ENCODE measurements at regions not wholly inside any gene's neighbourhood (a gene's known extent, or its start where the extent isn't known, plus 50 kb on each side); places are given as distances from the start of the nearest gene placed in this dataset.

DNA sequence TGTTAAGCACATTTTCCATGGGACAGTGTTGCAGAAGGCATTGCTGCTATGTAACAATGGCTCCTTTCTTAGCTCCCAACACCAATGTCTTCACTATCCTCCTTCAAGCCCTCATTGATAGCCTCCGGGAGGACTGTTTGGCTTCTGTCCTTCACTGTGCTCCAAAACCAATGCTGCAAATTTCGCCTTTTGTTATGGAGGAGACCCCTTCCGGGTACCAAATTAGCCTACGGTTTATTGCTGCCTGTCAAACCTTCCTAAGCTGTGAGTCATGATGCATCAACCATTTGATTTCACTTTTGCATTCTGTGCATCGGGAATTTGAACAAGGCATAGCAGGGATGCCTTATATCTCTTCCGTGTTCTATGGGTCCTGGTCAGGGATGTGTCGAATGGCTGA is 432.9 kb downstream of the GATA3 start:
- DNase-seq (ENCODE audit: low spot score) = no peak

- no peak for DNase-seq (ENCODE audit: low spot score)
Measured at GRCh38 chr10:8489232-8489631, 434.7 kb downstream of the GATA3 start.

GRCh38 chr10:8489823-8490222 is 435.3 kb downstream of the GATA3 start:
- DNase-seq (ENCODE audit: low spot score) = no peak

- DNase-seq (ENCODE audit: low spot score) = no peak
Measured at GRCh38 chr10:8498290-8498689, 443.8 kb downstream of the GATA3 start.

- DNase-seq (ENCODE audit: low spot score) = no peak
Measured at GRCh38 chr10:8498881-8499280, 444.4 kb downstream of the GATA3 start.

- no peak for DNase-seq (ENCODE audit: low spot score)
Measured at GRCh38 chr10:8499312-8499711, 444.8 kb downstream of the GATA3 start.

DNA sequence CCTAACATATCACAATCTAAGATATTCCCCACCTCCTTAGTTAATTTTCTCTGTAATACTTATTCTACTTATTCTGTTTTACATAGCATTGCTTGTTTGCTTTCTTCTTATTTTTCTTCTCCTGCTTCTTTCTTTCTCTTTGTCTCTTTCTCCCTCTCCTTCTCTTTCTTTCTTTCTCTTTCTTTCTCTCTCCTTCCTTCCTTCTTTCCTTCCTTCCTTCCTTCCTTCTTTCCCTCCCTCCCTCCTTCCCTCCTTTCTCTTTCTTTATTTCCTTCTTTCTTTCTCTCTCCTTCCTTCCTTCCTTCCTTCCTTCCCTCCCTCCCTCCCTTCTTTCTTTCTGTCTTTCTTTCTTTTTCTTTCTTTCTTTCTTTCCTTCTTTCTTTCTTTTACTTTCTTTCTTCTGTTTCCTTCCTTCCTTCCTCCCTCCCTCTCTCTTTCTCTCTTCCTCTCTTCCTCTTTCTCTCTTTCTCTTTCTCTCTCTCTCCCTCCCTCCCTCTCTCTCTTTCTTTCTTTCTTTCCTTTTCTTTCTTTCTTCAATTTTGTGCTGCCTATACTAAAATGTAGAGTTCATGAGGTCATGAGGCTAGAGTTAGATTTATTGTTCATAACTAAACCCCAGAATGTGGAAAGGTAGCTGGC is 445.4 kb downstream of the GATA3 start:
- DNase-seq (ENCODE audit: low spot score) = no peak

DNA sequence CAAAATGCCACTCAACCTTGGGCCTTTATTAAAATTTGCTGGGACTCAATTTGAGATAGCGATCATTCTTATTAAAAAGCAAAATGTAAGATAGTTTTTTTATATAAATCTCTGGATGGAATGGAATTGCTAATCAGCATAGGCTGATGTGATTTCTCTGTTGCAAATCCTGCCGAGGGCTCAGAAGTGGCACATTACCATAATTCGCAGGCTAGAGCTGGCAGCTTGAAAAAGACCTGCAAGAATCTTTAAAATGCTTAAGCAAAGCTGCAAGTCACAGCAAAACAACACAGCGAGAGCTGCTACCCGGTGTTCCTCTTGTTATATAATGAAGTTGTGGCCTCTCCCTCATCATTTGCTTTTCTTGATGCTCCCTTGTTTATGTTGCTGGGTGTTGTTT is 448.1 kb downstream of the GATA3 start:
- DNase-seq (ENCODE audit: low spot score) = no peak

DNA sequence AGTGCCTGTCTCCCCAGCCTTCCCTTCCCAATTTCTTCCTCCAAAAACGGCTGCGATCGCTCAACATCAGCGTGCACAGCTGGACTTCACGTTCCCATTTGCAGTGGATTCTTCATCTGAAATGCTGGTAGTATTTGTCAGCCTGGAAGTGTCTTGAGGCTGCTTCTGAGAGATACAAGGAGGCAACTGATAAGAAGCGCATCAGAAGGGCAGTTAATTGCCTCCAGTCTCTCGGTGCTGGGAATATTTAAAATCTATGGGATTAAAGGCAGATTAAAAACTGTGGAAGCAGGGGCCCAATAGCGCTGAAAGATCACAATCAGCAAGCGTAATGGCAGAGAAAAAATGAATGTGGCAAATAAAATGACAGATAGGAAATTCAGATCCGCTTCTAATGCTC is 450.0 kb downstream of the GATA3 start:
- no peak for DNase-seq (ENCODE audit: low spot score)

DNA sequence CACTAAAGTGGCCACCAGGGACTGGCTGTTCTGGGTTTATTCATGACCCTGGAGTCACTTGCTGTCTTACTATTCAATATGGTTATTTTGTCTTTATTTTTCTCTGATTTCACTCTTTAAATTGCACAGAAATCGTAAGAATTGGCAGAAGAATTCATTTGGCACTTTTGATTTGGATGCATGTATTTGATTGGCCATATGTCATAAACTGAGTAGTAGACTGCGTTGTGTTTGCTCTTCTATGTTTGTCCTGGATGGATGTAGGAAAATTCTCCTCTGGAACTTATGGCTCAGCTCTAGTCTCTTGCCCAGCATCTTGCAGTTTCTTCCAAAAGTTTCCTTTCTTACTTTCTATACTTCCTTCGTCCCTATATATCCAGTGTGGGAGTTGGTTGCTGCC is 452.7 kb downstream of the GATA3 start:
- DNase-seq (ENCODE audit: low spot score) = no peak

DNA sequence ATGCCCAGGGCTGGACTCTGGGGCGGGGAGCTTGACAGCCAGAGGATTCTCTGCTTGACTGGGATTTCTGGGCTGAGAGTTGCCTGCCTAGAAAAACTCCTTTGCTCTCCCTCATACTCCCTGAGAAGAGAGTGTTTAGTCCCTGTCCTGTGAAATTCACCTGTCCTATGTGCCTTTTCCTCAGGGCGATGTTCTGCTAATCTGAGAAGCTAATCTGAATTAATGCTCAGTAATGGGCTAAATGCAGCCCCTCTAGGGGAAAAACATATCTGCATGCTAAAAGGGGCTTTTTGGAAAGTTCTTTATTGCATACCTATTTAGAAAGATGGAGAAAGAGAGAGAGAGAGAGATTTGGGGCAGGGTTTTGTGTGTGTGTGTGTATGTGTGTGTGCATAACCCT is 454.4 kb downstream of the GATA3 start:
- no peak for DNase-seq (ENCODE audit: low spot score)

DNA sequence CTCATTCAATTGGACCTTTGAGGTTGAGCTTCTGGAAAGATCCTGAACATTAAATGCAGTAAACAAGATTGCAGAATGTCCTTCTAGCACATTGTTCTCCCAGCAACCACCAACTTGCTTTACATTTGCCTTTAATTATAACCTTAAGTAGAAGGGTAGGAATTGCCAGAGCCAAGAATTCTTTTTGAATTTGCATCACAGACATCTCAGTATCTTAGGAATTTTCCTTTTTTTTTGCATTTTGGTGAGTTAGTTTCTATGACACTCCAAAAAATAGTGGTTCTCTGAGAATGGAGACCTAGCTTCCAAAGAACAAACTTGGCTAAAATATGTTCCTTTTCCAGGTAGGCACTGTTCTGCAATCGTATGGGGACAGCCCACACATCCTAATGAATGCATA is 456.0 kb downstream of the GATA3 start:
- DNase-seq (ENCODE audit: low spot score) = no peak

GRCh38 chr10:8511026-8511425 is 456.5 kb downstream of the GATA3 start:
- no peak for DNase-seq (ENCODE audit: low spot score)

GRCh38 chr10:8513155-8514147 is 459.0 kb downstream of the GATA3 start:
- DNase-seq (ENCODE audit: low spot score) = no peak

DNA sequence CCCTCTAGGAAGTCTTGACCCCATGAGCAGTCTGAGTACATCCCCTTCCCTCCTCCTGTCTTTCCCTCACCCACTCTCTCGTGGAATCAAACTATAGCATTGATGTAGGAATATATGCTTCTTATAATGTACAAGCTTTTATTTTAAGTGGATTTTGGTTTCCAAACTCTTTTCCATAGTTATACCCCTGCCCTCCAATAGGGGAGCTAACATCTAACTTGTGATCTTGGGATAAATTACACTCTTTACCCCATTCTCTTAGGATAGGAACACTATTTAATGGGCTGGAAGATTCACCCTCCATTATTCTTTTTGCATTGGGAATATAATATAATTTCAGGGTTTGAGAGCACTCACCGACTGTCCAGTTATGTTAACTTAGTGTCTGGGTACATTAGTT is 465.9 kb downstream of the GATA3 start:
- no peak for DNase-seq (ENCODE audit: low spot score)

- no peak for DNase-seq (ENCODE audit: low spot score)
Measured at GRCh38 chr10:8527773-8528172, 473.3 kb downstream of the GATA3 start.

DNA sequence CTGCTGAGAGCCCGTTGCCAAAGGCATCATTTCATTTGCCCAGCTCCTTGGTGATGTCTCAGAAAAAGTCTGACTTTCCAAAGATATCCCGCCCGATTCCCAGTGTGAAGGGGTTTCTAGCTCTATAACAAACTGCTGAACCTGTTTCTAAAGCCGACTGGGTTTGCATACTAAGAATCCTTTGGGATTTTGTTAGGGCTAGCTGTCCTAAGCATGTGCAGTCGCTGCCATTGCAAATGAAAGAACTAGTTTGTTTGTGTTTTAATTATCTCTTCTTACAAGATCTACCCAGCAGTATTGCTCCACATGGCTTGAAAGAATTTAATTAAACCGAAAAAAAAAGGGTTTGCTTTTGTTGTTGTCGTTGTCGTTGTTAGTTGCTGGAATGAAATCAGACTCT is 476.6 kb downstream of the GATA3 start:
- no peak for DNase-seq (ENCODE audit: low spot score)

GRCh38 chr10:8532647-8533046 is 478.2 kb downstream of the GATA3 start:
- no peak for DNase-seq (ENCODE audit: low spot score)

DNA sequence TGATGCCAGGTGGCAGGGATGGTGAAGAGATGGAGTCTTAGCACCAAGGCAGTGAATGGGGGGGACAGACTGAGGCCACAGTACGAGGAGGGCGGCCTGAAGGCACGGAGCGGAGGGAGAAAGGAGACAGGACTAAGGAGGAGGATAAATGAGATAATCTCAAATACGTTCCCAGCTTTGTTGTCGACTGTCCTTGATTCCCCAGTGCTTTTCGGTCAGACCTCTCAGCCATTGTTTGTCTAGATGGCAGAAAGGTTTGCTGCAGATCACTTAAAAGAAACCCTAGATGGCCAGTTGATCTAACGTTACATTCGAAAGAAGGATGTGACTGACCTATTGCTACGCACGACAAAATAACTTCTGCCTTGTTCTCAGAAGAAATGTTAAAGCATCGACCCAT is 479.0 kb downstream of the GATA3 start:
- DNase-seq (ENCODE audit: low spot score) = no peak

DNA sequence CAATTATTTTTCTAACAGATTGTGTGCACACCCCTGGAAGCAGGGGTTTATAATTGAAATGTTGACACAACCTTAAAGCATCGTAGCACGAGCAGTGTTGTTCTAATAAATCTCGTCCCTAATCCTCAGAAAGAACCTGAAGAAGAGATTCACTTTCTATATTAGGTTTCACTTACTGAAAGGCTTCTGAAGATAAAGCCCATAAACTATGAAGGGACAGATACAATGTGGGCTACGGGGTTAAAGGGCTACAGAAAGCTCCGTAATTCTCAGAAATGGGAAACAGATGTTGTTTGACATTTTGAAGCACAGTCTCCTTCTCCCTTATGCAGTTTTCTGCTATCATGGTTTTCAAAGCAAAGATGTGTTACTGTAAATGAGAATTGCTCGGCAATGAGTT is 479.6 kb downstream of the GATA3 start:
- DNase-seq (ENCODE audit: low spot score) = no peak

GRCh38 chr10:8534891-8535290 is 480.4 kb downstream of the GATA3 start:
- DNase-seq (ENCODE audit: low spot score) = no peak

- no peak for DNase-seq (ENCODE audit: low spot score)
Measured at GRCh38 chr10:8539056-8539455, 484.6 kb downstream of the GATA3 start.

DNA sequence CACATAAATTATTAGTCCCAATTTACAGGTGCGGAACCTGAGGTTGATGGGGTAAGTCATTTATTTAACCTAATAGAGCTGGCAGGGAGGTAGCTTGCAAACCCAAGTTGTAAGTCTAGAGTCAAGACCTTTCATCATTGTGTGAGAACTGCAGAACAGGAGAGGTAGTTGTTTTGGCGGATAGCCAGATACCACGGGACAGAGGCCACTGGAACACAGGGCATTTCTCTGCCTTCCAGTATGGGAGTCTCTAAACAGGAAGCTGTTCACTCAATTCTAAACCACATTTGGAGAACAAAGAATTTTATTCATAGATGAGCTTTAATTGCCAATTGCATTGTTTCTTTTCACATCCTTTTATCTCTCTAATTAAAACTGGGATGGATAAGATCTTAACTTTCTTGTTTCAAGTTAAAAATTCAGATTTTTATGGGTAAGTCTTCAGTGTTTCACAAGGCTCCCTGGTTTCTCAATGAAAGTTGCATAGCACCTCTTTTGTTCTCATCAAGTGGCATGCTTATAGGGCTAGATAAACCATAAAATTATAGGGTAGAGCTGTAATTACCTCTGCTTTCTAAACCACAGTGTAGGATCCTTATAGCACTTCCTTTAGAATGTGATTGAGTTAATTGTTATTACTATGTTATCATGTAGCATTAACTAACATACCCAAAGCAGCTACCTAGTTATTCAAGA is 489.0 kb downstream of the GATA3 start:
- DNase-seq (ENCODE audit: low spot score) = no peak
